ENCODE measurements at regions not wholly inside any gene's neighbourhood (a gene's known extent, or its start where the extent isn't known, plus 50 kb on each side); places are given as distances from the start of the nearest gene placed in this dataset.

DNA sequence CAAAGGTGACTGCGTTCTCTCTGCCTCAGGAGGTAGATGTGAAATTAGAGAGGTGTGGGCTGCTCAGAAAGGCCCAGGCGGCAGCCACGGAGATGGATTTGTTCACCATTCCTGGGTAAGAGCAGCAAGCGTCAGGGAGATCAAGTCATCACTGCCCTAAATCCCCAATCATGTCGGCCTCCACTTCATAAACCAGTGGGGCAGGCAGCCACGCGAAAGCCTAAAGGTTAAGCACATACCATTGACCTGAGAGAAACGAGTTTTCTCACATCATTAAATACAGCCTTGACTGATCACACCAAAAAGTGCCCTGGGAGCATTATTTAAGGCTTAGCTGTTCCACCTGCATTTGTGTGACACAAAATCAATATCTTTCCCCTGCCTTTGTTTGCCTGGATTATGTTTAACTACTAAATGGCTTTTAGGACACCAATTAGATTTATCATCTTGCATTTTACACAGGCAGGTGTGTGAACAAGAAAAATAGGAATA, 50.7 kb upstream of the FOXB1 start:
- no peak for DNase-seq

DNA sequence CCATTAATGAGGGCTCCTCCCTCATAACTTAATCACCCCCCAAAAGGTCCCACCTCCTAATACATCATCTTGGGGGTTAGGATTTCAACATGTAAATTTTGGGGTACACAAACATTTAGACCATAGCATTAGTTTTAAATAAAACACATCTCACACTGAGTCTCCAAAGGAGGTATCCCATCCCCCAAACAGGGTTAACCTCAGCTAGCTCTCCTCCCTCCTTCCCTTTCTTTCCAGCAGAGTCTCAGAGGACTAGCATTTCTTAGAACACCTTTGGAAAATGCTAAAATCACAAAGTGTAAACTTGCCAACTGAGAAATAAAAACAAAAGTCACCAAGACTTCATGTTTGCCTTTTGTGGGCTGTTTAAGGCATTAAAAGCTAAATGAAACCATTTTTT, 51.2 kb upstream of the FOXB1 start:
- DNase-seq: no peak

DNA sequence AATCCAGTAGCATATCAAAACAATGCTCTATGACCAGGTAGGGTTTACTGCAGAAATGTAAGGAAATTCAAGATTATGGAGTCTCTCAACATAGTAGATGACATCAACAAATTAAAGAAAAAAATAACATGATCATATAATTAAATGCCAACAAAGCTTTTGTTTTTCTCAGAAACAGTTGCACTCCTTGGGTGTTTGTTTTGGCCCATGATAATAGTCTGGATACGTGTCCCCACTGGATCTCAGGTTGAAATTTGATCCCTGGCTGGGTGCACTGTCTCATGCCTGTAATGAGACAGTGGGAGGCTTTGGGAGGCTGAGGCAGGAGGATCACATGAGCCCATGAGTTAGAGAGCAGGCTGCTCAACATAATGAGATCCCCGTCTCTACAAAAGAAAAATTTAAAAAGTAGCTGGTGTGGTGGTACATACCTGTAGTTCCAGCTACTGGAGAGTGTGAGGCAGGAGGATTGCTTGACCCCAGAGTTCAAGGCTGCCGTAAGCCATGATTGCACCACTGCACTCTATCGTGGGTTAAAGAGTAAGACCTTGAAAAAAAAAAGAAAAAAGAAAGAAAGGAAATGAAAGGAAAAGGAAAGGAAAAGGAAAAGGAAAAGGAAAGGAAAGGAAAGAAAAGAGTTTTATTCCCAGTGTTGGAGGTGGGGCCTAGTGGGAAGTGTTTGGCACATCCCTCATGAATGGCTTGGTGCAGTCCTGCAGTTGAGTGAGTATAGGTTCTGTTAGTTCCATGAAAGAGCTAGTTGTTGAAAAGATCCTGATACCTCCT, 53.3 kb upstream of the FOXB1 start:
- DNase-seq: no peak

DNA sequence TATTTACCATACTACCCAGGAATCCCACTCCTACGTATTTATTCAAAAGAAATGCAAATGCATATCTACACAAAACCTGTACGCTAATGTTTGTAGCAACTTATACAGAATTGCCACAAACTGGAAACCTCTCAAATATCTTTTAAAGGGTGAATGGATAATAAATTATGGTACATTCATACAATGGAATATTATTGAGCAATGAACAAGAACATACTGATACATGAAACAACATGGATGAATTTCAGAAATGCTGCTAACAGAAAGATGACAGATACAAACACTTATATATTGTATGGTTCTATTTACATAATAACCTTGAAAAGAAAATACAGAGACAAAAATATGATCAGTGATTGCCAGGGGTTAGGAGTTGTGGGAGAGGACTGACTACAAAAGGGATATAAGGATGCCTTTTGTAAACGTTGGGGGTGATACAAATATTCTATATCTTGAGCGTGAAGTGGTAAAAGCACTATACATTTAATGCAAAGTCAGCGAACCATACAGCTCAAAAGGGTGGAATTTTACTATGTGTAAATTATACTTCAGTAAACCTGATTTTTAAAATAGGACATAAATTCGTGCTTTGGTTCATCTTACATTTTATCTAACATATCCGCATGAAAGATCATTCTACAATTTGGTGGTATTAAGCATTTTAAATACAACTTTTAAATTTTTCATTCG, 55.0 kb upstream of the FOXB1 start:
- DNase-seq: no peak

DNA sequence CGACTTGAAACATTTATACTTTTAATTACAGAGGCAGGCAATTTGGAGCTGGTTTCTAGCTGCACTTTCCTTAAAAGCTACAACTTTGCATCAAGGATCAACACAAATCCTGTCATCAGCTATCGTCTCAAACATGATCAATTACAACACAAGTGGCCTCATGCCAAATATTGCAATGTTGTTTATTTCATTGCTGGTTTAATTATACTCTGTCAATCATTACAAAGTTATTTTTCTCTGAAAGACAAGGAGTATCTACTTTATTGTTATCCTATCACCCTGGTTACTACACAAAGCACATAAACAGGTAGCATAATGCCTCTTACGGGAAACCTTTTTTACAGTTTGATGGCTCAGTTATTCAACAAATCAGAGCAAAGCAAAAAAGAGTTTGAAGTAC, 58.0 kb upstream of the FOXB1 start:
- DNase-seq: no peak

DNA sequence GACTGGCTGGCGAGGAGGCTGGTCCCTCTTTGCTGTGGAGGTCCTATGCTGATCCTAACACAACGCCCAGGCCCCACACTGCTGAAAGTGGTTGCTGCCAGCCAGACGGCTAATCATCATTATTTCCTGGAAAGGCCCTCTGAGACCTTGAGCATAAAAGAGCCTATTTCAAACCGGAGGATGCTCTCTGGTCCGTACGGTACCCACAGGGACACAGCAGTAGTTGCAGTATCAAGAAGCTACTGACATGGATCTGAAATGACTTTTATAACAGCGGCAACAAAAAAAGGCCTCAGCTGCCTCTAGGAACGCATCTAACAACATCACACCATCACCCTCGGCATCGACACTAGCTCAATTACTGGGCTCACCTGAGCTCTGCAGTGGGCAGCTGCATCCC, 59.1 kb upstream of the FOXB1 start:
- DNase-seq: no peak

DNA sequence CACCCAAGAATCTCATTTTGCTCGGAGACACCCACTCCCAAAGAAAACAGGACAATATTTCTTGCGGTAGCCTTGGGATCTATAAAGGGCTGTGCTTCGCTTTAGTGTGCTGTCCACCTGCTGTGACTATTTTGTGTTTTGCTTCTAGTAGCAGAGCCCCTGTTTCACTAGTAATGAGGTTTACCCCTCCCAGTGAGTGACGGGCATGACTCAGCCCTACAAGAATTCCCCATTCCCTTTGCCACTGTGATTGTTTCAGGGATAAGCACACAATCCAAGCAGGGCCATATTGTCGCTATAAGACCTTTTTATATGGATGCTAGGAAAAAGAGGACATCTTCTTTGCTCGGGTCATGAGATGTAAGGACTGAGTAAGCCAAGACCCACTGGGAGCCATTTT, 62.5 kb upstream of the FOXB1 start:
- DNase-seq: no peak

DNA sequence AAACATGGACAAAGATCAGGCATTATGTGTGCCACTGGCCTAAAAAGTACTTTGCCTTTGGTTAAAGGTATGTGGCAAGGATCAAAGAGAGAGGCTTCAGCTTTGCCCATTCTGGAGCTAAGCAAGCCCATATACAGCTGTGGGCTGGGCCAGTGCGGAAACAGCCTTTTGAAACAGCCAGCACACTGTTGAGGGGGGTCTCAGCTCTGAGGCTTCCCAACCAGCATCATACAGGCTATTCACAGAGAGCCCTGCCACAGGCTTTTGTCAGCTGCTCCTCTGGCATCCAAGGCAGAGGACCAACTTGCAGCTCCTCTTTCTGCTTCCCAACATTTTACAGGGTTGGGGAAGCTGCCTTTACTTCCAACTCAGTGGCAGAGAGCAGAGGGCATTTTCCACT, 63.2 kb upstream of the FOXB1 start:
- no peak for DNase-seq

DNA sequence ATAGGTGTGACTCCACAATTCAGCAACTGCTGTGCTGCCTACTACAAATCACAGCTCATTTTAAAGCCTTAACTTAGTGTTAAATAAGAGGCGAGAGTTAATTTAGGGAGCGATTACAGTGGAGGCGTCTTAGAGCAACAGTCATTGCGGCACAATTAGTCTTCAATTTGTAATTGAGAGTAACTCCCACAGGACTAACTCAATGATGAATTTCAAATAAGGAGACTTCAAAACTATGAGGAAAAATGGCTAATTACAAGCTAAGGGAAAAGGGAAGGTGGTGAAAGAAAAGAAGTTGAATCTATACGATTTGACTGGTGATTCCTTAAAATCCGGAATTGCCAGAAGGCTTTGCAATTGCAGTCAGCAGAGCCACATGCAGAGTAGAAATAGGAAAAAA, 63.7 kb upstream of the FOXB1 start:
- DNase-seq: no peak

DNA sequence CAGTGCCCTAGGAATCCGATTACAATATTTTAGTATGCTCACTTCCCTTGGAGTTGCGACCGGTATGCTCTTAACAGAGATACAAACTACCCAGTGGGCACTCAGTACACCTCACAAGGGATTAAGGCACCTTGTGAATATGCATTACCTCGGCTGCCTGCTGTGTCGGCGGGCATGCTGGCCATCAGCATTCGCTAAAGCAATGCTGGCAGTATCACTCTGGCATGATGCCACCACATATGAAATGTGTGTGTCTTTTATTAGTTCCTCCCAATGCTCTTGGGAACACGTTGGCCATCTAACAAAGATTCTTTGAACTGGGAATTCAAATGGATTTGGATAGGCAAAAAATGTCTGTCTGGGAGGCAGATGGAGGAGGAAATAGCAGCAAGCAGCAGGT, 67.4 kb upstream of the FOXB1 start:
- no peak for DNase-seq

DNA sequence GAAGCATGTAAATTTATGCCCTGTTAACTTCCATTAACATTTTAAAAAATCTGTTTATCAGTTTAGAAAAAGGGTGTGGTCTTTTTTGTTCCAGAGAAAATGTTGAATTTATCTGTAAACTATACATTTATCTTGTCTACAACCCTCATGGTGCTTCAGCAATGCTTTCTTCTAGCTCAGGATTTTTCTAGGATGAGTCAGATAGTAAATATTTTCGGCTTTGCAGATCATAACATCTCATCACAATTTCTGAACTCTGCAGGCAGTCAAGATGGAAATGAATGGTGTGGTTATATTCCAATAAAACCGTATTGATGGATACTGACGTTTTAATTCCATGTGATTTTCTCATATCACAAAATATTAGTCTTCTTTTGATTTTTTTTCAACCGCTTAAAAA, 70.5 kb upstream of the FOXB1 start:
- no peak for DNase-seq

DNA sequence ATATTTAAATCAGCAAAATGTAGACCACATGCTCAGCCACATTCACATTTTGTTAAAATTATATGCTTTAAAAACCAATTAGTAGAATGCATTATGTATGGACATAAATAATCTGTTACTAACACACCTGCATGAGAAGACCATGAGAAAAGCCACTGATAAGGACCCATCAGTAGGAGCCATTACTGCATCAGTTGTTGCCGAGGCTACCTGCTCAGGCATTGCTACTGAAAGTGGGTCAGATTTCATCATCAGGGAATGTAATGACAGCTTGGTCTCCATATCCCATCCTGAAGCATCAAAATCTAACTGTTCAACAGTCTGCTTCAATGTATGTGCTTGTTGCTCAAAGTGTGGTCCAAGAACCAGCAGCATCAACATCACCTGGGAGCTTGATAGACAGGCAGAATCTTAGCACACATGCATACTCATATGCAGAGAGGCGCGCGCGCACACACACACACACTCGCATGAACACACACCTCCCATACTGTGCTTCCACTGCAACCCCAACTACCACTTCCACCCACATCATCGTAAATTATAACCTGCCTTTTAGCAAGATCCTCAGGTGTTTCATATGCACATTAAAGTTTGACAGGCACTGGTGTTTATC, 72.4 kb upstream of the FOXB1 start:
- DNase-seq: no peak

DNA sequence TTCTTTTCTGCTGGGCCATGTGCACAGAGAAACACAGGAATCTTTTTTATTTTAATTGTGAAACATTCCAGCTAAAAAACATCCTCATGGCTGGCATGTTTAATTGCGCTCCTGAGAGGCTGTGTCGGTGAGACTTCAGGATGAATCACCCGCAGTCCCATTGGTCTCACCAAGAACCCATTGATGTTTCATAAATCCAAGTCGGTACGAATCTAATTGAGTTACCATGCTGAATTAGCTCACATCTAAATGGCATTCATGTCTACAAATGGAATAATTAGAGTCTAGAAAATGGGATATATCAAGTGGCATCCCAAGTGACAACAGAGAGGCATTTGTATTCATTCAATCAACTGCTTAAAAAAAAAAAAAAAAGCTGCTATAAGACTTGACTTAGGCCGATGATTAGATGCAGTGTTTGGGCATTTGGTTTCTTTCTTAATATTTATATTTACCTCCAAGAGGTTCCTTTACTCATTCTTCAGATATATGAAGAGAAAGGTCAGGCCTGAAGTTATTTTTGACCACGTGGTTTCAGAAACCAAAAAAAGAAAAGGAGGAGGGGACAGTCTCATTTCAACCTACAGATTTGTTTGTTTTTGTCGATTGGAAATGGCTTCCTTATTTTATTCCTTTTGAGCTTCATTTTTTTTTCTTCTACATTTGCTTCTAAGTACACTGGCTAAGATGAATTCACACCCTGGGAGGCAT, 79.1 kb upstream of the FOXB1 start:
- DNase-seq: no peak

DNA sequence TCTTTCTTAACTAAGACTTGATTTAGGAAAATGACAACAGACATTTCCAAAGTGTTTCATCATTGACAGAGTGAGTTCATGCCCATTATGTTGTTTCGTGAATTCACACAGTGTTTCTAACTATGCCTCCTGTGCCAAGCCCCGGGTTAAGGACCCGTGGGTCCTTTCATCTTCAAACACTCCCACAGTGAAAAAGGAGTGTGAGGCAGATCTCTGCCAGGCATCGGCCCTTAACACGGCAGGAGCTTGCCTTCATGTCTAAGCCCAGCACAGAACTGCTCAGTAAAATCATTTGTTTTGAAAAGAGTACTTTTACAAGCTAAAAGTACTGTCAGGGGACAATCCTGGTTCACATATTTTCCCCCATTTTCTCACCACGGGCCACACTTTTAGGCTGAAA, 80.0 kb upstream of the FOXB1 start:
- DNase-seq: no peak

DNA sequence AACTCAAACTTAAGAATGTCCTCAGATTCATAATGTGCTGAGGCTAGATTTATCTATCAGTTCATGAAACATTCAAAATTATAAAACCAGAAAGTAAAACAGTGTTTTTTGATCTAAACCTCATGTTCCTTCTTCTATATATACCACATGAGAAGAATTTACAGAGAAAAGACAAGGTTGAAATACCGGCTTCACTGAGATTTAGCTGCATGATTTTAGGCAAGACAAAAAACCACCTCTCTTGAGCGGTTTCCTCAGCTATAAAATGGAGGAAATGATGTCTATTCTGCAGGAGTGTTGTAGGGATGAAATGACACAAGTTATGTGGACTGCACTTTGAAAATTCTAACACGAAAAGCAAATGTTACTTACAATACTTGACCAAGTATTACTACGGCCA, 80.6 kb upstream of the FOXB1 start:
- no peak for DNase-seq

DNA sequence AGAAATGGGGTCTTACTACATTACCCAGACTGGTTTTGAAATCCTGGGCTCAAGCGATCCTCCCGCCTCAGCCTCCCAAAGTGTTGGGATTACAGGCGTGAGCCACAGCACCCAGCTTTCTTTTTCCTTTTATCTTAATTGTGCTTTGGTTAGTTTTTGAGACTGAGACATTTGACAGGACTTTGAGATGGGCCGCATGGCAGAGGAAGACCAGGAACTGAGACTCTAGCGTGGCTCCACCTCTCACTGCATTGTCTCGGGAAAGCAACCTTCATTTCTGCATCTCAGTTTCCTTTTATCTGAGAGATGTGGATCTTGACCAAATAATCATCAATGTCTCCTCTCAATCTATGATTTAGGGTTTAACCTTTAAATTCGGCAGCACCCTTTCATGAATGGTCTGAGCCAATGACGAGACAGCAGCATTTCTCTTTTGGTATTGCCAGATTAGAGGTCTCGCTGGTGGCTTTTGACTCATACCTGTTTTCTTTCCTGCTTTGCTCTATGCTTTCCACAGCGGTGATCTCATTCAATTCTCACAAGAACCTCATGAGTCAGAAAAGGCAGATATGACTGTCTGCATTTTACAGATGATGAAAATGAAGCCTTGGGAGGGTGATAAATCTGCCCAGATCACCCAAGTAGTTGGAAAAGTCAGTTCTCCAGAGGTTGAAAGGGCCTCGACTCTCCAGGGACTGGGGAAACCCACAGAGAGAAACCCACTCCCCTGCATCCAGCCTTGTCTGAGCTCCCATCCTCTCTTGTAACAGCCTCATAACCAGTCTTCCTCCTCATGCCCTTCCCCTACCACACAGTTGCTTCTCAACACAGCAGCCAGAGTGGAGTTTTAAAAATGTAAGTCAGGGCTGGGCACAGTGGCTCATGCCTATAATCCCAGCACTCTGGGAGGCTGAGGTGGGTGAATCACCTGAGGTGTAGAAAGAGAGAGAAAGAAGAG, 84.8 kb upstream of the FOXB1 start:
- DNase-seq: peak in 1 of 2 donors; percentile 26

DNA sequence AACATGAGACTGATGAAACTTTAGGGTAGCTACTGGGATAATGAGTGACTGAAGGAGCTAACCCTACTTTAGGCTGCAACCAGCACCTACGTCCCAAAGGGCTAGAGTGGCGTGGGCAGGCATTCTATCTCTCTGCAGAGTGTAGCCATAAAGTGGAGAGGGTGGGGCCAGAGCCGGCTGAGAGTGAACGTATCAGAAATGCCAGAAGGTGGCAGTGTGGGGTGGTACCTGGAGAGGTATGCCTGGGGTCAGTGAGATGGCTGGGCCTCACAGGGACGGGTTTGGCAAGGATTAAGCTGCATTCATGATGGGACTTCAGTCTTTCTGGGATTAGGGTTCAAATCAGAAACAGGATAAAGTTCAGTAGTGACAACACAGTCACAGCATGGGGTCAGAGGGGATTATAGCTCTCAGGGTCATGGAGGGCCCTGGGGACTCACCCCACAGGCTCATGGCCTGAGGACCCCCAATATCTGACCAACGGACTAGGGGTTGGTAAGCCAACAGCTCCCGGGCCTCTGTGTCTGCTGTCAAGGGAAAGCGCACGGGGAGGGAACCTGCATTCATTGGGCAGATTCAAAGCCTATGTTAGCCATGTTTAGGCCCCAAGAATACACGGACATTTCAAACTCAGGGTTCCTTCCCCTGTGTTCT, 86.5 kb upstream of the FOXB1 start:
- DNase-seq: peak; percentile 49 to 72

DNA sequence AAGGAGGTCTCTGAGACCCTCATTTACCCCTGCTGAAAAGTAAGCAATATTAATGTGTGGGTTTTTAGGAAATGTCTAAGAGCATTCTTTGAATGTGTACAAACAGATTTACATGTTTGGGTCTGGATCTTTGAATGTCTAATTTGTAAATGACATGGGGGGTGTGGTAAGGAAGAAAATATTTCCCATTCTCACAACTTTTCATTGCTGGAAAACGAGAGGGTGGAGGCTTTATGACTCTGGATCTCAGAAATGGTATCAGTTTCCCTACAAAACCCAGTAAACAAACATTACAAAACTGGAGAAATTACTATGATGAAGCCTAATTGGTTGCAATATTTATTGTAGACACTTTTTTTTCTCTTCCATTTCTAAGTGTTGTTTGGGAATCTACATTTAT, 98.1 kb upstream of the FOXB1 start:
- no peak for DNase-seq

DNA sequence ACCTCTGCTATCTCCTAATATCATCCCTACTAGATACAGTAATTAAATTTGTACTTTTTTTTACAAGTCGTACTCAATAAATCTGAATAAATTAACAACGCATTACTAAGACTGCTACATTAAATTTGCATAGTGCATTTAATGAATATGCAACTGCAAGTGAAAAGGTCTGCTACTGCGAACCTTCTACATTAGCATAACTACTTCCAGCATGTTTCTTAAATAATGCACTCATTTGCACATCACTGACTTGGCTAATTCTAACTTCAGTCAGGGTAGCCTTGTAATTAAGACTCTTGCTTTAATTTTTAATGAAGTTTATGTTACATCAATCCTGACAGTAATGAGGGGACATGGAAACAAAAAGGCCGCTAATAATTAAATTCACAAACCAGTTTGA, 98.9 kb upstream of the FOXB1 start:
- DNase-seq: no peak

DNA sequence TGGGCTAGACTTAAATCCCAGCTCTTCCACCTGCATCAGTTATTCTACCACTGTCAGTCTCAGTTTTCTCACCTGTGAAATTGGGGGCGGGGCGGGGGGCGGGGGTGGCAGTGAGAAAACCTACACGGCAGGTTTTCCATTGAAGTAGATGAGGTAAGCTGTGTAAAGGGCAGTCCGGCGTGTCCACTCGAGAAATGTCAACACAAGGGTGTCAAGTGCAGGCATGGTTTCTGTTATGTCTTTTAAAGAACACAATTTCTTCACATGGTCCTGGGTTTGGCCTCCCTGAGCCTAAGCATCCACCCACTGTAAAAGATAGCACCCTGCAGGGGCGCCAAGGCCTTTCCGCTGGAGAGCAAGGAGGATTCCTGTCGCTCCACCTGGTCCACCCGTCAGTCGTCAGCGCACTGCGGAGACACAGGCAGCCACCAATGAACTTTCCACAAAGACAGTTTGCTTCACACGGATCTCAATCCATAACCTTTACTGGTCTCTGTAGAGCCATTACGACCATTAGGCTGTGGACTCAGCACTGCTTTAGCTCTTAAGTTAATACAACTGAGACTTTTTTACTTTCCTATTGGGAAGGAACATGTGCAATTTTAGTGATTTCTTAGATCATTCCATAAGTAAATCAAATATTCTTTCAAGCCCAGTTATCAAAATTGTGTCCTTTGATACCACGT, 99.5 kb upstream of the FOXB1 start:
- no peak for DNase-seq

DNA sequence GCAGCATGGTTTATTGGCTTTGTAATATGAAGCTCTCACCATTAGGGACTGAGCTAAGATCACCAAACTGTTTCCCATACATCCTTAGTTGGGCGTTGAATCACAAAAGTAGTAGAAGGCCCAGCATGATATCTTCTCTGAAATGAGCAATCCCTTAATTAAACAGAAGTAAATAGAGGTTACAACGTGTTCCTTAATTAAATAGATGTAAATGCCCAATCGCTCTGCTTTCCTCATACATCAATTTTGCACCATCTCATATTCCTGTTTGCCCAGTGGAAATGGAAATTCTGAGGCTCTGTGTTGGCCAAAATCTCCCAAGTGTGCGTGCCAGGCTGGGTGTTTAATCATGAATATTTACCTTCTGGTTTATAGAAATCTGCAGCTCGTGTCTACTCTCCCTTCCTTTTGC, 107.4 kb upstream of the FOXB1 start:
- DNase-seq: no peak

Measured in CD4-positive, alpha-beta T cell treated with Interferon alpha-2 for 1 hour (primary cell).